H1 (cell line): ENCODE measurements at regions not wholly inside any gene's neighbourhood (a gene's known extent, or its start where the extent isn't known, plus 50 kb on each side); places are given as distances from the start of the nearest gene placed in this dataset.

Source experiments
- CTCF ChIA-PET: fragments of 300-600 bp; sonication (Branson Sonifier 250); formaldehyde crosslinking; loops from one replicate; lab custom pipeline; 2021; ENCODE audit not compliant: partially characterized antibody; lab: Charles Lee
- POLR2A ChIA-PET: fragments of 300-600 bp; sonication (Branson Sonifier 250); formaldehyde crosslinking; loops from one replicate; lab custom pipeline; 2021; ENCODE audit warnings: inconsistent platforms; ENCODE audit not compliant: partially characterized antibody; lab: Charles Lee
- DNase-seq, 2 experiments: peaks; one replicate each; pipeline versions ENCODE4 v3.0.0 to v3.0.0-alpha.2; 2010 to 2022; ENCODE audit warnings: low spot score in 2 of 2, low read depth in 1 of 2, mixed read lengths in 1 of 2
- FAIRE-seq: peaks from 2 replicates; lab custom pipeline; 2011; peaks lifted over from hg19 to GRCh38; lab: Jason Lieb, UNC
- H2AFZ ChIP-seq: 2 replicates; pipeline ENCODE4 v1.8.1; 2012; ENCODE audit warnings: low read length, inconsistent platforms
- H2AK5ac ChIP-seq: 2 replicates; pipeline ENCODE4 v1.6.1; 2013; ENCODE audit warnings: low read depth, low read length
- H2BK120ac ChIP-seq: replicated peaks from 2 replicates; pipeline ENCODE3; 2013; ENCODE audit warnings: low read depth, low read length, inconsistent platforms
- H2BK12ac ChIP-seq: 2 replicates; pipeline ENCODE4 v1.6.1; 2013; ENCODE audit warnings: low read depth, low read length
- H2BK15ac ChIP-seq: 2 replicates; pipeline ENCODE4 v1.6.1; 2013; ENCODE audit warnings: low read length
- H2BK20ac ChIP-seq: 2 replicates; pipeline ENCODE4 v1.6.1; 2013; ENCODE audit warnings: low read length
- H2BK5ac ChIP-seq: 2 replicates; pipeline ENCODE4 v1.6.1; 2013; ENCODE audit warnings: low read depth, low read length
- H3K14ac ChIP-seq: 2 replicates; pipeline ENCODE4 v1.6.1; 2013; ENCODE audit warnings: inconsistent platforms; ENCODE audit not compliant: insufficient read length
- H3K18ac ChIP-seq: 2 replicates; pipeline ENCODE4 v1.6.1; 2013; ENCODE audit warnings: low read length; ENCODE audit errors: extremely low read depth
- H3K23ac ChIP-seq: 2 replicates; pipeline ENCODE4 v1.6.1; 2013; ENCODE audit warnings: inconsistent platforms; ENCODE audit not compliant: insufficient read length
- H3K23me2 ChIP-seq: 2 replicates; pipeline ENCODE4 v1.6.1; 2013; ENCODE audit warnings: low read depth, low read length
- H3K27ac ChIP-seq: 2 replicates; pipeline ENCODE4 v1.6.1; 2011; ENCODE audit warnings: low read depth, low read length, inconsistent platforms
- H3K27me3 ChIP-seq, 4 experiments: replicated peaks in 1 of 4; 1 replicate in 1 of 4; 2 replicates in 3 of 4; pipeline versions ENCODE4 v1.6.1 to v1.8.1; 2011 to 2013; ENCODE audit warnings: low read length in 3 of 4, mild to moderate bottlenecking in 3 of 4, inconsistent platforms in 2 of 4, mixed read lengths in 2 of 4, moderate library complexity in 1 of 4; ENCODE audit not compliant: control insufficient read depth in 3 of 4, insufficient read depth in 3 of 4; ENCODE audit errors: extremely low read depth in 1 of 4
- H3K36me3 ChIP-seq, 4 experiments: 2 replicates each; pipeline versions ENCODE4 v1.6.1 to v1.8.1; 2011 to 2013; ENCODE audit warnings: mild to moderate bottlenecking in 4 of 4, low read length in 3 of 4, moderate library complexity in 2 of 4, control low read depth in 1 of 4, inconsistent platforms in 1 of 4; ENCODE audit not compliant: insufficient read depth in 4 of 4, control insufficient read depth in 2 of 4
- H3K4ac ChIP-seq: replicated peaks from 2 replicates; pipeline ENCODE3; 2013; ENCODE audit warnings: low read length, low read depth, mixed read lengths, inconsistent platforms; ENCODE audit not compliant: insufficient read length
- H3K4me1 ChIP-seq, 4 experiments: replicated peaks in 1 of 4; 1 replicate in 1 of 4; 2 replicates in 3 of 4; pipeline versions ENCODE4 v1.6.1 to v1.8.1; 2011 to 2013; ENCODE audit warnings: low read length in 3 of 4, inconsistent platforms in 2 of 4, mixed read lengths in 1 of 4; ENCODE audit not compliant: insufficient read depth in 4 of 4, control insufficient read depth in 3 of 4
- H3K4me2 ChIP-seq, 2 experiments: 2 replicates each; pipeline versions ENCODE4 v1.6.1 to v1.8.1; 2011 to 2013; ENCODE audit warnings: low read depth in 2 of 2, low read length in 2 of 2, control low read depth in 1 of 2, inconsistent platforms in 1 of 2, mild to moderate bottlenecking in 1 of 2; ENCODE audit not compliant: insufficient read depth in 1 of 2
- H3K4me3 ChIP-seq, 4 experiments: fragments of 200-600, 300-600 bp in 1 of 4; sonication (generic), shearing (Covaris generic), sonication (Bioruptor Twin) in 1 of 4; 2 replicates each; pipeline versions ENCODE4 v1.5.1 to v1.8.1; 2011 to 2016; ENCODE audit warnings: low read length in 4 of 4, low read depth in 3 of 4, control low read depth in 2 of 4, inconsistent platforms in 2 of 4, mild to moderate bottlenecking in 2 of 4, mixed read lengths in 1 of 4, moderate library complexity in 1 of 4; ENCODE audit not compliant: insufficient read depth in 2 of 4; ENCODE audit errors: extremely low read depth in 1 of 4
- H3K56ac ChIP-seq: replicated peaks from 2 replicates; pipeline ENCODE3; 2013; ENCODE audit warnings: low read depth, mild to moderate bottlenecking, mixed read lengths, low read length, inconsistent platforms; ENCODE audit not compliant: insufficient read length
- H3K79me1 ChIP-seq: 2 replicates; pipeline ENCODE4 v1.6.1; 2013; ENCODE audit warnings: low read depth, low read length, control low read depth
- H3K79me2 ChIP-seq, 2 experiments: 2 replicates each; pipeline versions ENCODE4 v1.6.1 to v1.8.1; 2012 to 2013; ENCODE audit warnings: low read length in 2 of 2, mild to moderate bottlenecking in 2 of 2, inconsistent platforms in 1 of 2; ENCODE audit not compliant: insufficient read depth in 2 of 2, control insufficient read depth in 1 of 2
- H3K9ac ChIP-seq, 4 experiments: replicated peaks in 1 of 4; 1 replicate in 1 of 4; 2 replicates in 3 of 4; pipeline versions ENCODE4 v1.6.1 to v1.8.1; 2011 to 2013; ENCODE audit warnings: low read depth in 3 of 4, low read length in 3 of 4, control low read depth in 2 of 4, mild to moderate bottlenecking in 2 of 4, moderate library complexity in 2 of 4, inconsistent platforms in 1 of 4; ENCODE audit errors: extremely low read depth in 1 of 4
- H3K9me3 ChIP-seq, 2 experiments: 2 replicates each; pipeline versions ENCODE4 v1.6.1 to v1.8.1; 2012 to 2013; ENCODE audit warnings: mild to moderate bottlenecking in 2 of 2, moderate library complexity in 2 of 2, control low read depth in 1 of 2, inconsistent platforms in 1 of 2, low read depth in 1 of 2, low read length in 1 of 2, mixed read lengths in 1 of 2; ENCODE audit not compliant: insufficient read depth in 2 of 2
- H4K20me1 ChIP-seq, 2 experiments: replicated peaks in 1 of 2; 2 replicates each; pipeline versions ENCODE3 to v1.8.1; 2011 to 2013; ENCODE audit warnings: inconsistent platforms in 2 of 2, low read length in 2 of 2, mild to moderate bottlenecking in 1 of 2; ENCODE audit not compliant: insufficient read depth in 2 of 2, control insufficient read depth in 1 of 2
- H4K5ac ChIP-seq: 2 replicates; pipeline ENCODE4 v1.6.1; 2013; ENCODE audit warnings: low read length, low read depth, mixed read lengths, inconsistent platforms; ENCODE audit not compliant: insufficient read length
- H4K8ac ChIP-seq: 2 replicates; pipeline ENCODE4 v1.8.0; 2013; ENCODE audit warnings: mild to moderate bottlenecking, moderate library complexity, low read length, inconsistent platforms; ENCODE audit not compliant: insufficient read depth; ENCODE audit errors: extremely low read depth
- H4K91ac ChIP-seq: replicated peaks from 2 replicates; pipeline ENCODE3; 2013; ENCODE audit warnings: low read length, mixed read lengths, inconsistent platforms; ENCODE audit not compliant: insufficient read length
- BACH1 ChIP-seq: IDR thresholded peaks from 2 replicates; pipeline ENCODE4 v1.6.1; 2012; ENCODE audit warnings: low read length, improper control_type of control experiment
- BCL11A ChIP-seq, 2 experiments: IDR thresholded peaks; one replicate each; pipeline ENCODE4 v1.6.1; 2011; ENCODE audit warnings: low read depth in 2 of 2, low read length in 2 of 2, mild to moderate bottlenecking in 2 of 2
- GABPA ChIP-seq: IDR thresholded peaks from 2 replicates; pipeline ENCODE4 v1.6.1; 2011; ENCODE audit warnings: mild to moderate bottlenecking, low read length, moderate library complexity, borderline replicate concordance; ENCODE audit not compliant: insufficient read depth
- KDM4A ChIP-seq: IDR thresholded peaks from one replicate; pipeline ENCODE4 v1.7.1; 2012; ENCODE audit warnings: low read depth, mild to moderate bottlenecking, moderate library complexity, low read length, inconsistent platforms; ENCODE audit not compliant: severe bottlenecking
- MAX ChIP-seq: IDR thresholded peaks from 2 replicates; pipeline ENCODE4 v1.6.1; 2012; ENCODE audit warnings: inconsistent platforms
- NANOG ChIP-seq: IDR thresholded peaks from 2 replicates; pipeline ENCODE4 v1.6.1; 2011; ENCODE audit warnings: low read length, low read depth, mild to moderate bottlenecking, inconsistent platforms; ENCODE audit not compliant: insufficient read depth, poor library complexity, severe bottlenecking
- POLR2A ChIP-seq, 2 experiments: IDR thresholded peaks; 1 replicate in 1 of 2; 2 replicates in 1 of 2; pipeline ENCODE4 v1.6.1; 2011; ENCODE audit warnings: low read depth in 2 of 2, low read length in 2 of 2, mild to moderate bottlenecking in 2 of 2; ENCODE audit errors: control extremely low read depth in 1 of 2
- SIRT6 ChIP-seq: IDR thresholded peaks from one replicate; pipeline ENCODE4 v1.7.1; 2012; ENCODE audit warnings: low read length, inconsistent platforms
- SP4 ChIP-seq: IDR thresholded peaks from 2 replicates; pipeline ENCODE4 v1.6.1; 2012; ENCODE audit warnings: low read length, inconsistent platforms
- TAF1 ChIP-seq: IDR thresholded peaks from 2 replicates; pipeline ENCODE4 v1.6.1; 2011; ENCODE audit warnings: mild to moderate bottlenecking, low read depth, low read length
- TBP ChIP-seq: IDR thresholded peaks from 2 replicates; pipeline ENCODE4 v1.6.1; 2011; ENCODE audit warnings: low read depth, low read length, improper control_type of control experiment
- WGBS, 2 experiments: shearing (Covaris generic) in 1 of 2; methylation state at CpG; one replicate each; pipeline versions ENCODE4 v1.1.6 to v1.1.7; 2013 to 2015; ENCODE audit warnings: low lambda C conversion rate in 2 of 2, mixed read lengths in 2 of 2, inconsistent platforms in 1 of 2, low coverage in 1 of 2, missing lambda C conversion rate in 1 of 2; ENCODE audit not compliant: insufficient replicate concordance in 2 of 2, insufficient coverage in 1 of 2, insufficient read length in 1 of 2; ENCODE audit errors: extremely low coverage in 1 of 2, missing lambda C conversion rate in 1 of 2; 5-methylcytosine and 5-hydroxymethylcytosine counted together

- Histone ChIP-seq H2BK15ac (no peak overlapping the region; the same call in 1 of the 2 replicates), H3K23me2 (no peaks in the 10 kb centered on the region), H3K27me3 (no peaks in the 10 kb centered on the region), H2BK5ac (no peak overlapping the region), H2BK120ac (no peak overlapping the region), H3K79me1 (no peaks in the 10 kb centered on the region), H3K18ac (no peak overlapping the region), H3K4ac (no peak overlapping the region), H3K36me3 (no peaks in the 10 kb centered on the region), H3K79me2 (no peaks in the 10 kb centered on the region), H3K4me2 (no peak overlapping the region), H4K91ac (no peak overlapping the region), H4K20me1 (no peaks in the 10 kb centered on the region), H3K9me3 (no peaks in the 10 kb centered on the region), H2BK20ac (no peak overlapping the region), H3K9ac (no peak overlapping the region), H3K14ac (no peak overlapping the region), H3K23ac (no peak overlapping the region), H3K27ac (no peak overlapping the region), H2BK12ac (no peak overlapping the region), H3K56ac (no peak overlapping the region), H2AK5ac (no peak overlapping the region), H2AFZ (no peak overlapping the region), H4K5ac (no peak overlapping the region), H3K4me3 (no peak overlapping the region), H4K8ac (no peak overlapping the region), H3K4me1 (no peaks in the 10 kb centered on the region)
- DNase-seq (no peak), FAIRE-seq (no peak)
- ChIA-PET CTCF (no interaction called here), POLR2A (no interaction called here)
- TF ChIP-seq TBP = no peak
- TF ChIP-seq GABPA = no peak
- no peak for TF ChIP-seq POLR2A (IDR thresholded peaks at IDR 0.05; ENCODE audit: control extremely low read depth in 1 of 2, low read depth in 2 of 2, low read length in 2 of 2)
- no peak for TF ChIP-seq SP4
- TF ChIP-seq SIRT6 = no peak
- no peak for TF ChIP-seq BCL11A (IDR thresholded peaks at IDR 0.05; ENCODE audit: low read depth in 2 of 2, low read length in 2 of 2)
- no peak for TF ChIP-seq TAF1
- TF ChIP-seq KDM4A = no peak
- TF ChIP-seq MAX = no peak
- TF ChIP-seq NANOG = no peak
- no peak for TF ChIP-seq BACH1
- WGBS, 2 experiments = 94% methylated on average over 1 of the region's 1 CpG; no CpG with 5 or more reads in 1 of the 2 experiments
Observed at GRCh38 chr7:138405496-138405895, 54.6 kb upstream of the TRIM24 start.
